ENCODE measurements at regions not wholly inside any gene's neighbourhood (a gene's known extent, or its start where the extent isn't known, plus 50 kb on each side); places are given as distances from the start of the nearest gene placed in this dataset.

- DNase-seq (ENCODE audit: low spot score) = no peak
- in situ Hi-C loops (cut with MboI; ENCODE audit: low pct_unique_long_range_greater_than_20kb, low sequenced_read_pairs, unreplicated experiment) = no loop called here
- no peak for TF ChIP-seq CTCF (IDR thresholded peaks at IDR 0.05; ENCODE audit: extremely low read depth, insufficient read depth, missing control alignments)
Measured at GRCh38 chr6:117110737-117111136, 154.6 kb upstream of the VGLL2 start.

GRCh38 chr6:117117652-117118051 is 147.7 kb upstream of the VGLL2 start:
- in situ Hi-C loops (cut with MboI; ENCODE audit: low pct_unique_long_range_greater_than_20kb, low sequenced_read_pairs, unreplicated experiment) = no loop called here
- no peak for TF ChIP-seq CTCF (IDR thresholded peaks at IDR 0.05; ENCODE audit: extremely low read depth, insufficient read depth, missing control alignments)
- no peak for DNase-seq (ENCODE audit: low spot score)

- no peak for TF ChIP-seq CTCF (IDR thresholded peaks at IDR 0.05; ENCODE audit: extremely low read depth, insufficient read depth, missing control alignments)
- in situ Hi-C loops (cut with MboI; ENCODE audit: low pct_unique_long_range_greater_than_20kb, low sequenced_read_pairs, unreplicated experiment) = no loop called here
- no peak for DNase-seq (ENCODE audit: low spot score)
Measured at GRCh38 chr6:117118490-117118889, 146.9 kb upstream of the VGLL2 start.

DNA sequence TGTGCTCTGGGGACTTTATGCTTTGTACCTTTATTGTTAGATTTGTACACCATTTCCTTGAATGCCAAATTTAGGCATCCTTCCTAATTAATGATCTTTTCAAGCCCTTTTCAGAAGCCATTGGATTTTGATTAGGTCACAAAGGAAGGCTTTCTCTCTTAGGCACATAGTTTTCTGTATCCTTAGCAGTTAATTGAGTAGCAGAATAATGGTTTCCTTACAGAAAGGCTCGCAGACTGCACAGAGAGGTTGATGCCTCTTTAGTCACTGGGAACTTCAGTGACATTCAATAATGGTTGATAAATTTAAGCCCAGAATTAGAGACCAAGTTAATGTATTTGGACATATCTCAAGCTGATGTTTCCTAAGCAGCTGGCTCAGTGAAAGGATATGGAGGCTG is 139.1 kb upstream of the VGLL2 start:
- in situ Hi-C loops (cut with MboI; ENCODE audit: low pct_unique_long_range_greater_than_20kb, low sequenced_read_pairs, unreplicated experiment) = no loop called here
- DNase-seq (ENCODE audit: low spot score) = no peak
- no peak for TF ChIP-seq CTCF (IDR thresholded peaks at IDR 0.05; ENCODE audit: extremely low read depth, insufficient read depth, missing control alignments)

GRCh38 chr6:117128052-117128451 is 137.3 kb upstream of the VGLL2 start:
- DNase-seq (ENCODE audit: low spot score) = no peak
- in situ Hi-C loops (cut with MboI; ENCODE audit: low pct_unique_long_range_greater_than_20kb, low sequenced_read_pairs, unreplicated experiment) = no loop called here
- TF ChIP-seq CTCF (IDR thresholded peaks at IDR 0.05; ENCODE audit: extremely low read depth, insufficient read depth, missing control alignments) = no peak

DNA sequence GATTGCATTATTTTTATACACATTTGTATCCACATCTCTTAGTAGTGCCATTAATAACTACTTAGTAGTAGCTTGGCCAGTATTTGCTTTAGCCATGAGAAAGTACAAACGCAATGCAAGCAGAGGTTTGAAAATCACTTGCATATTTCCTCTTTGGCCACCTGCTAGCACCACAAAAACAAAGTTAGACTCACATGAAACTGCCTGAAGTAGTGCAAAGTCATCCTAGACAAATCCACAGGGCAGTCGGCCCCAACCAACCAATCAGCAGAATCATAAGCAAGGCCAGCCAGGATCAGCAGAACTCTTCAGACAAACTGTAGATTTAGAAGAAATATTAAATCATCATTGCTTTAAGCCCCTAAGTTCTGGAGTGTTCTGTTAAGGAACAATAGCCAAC is 135.2 kb upstream of the VGLL2 start:
- no peak for DNase-seq (ENCODE audit: low spot score)
- no peak for TF ChIP-seq CTCF (IDR thresholded peaks at IDR 0.05; ENCODE audit: extremely low read depth, insufficient read depth, missing control alignments)
- in situ Hi-C loops (cut with MboI; ENCODE audit: low pct_unique_long_range_greater_than_20kb, low sequenced_read_pairs, unreplicated experiment) = no loop called here

DNA sequence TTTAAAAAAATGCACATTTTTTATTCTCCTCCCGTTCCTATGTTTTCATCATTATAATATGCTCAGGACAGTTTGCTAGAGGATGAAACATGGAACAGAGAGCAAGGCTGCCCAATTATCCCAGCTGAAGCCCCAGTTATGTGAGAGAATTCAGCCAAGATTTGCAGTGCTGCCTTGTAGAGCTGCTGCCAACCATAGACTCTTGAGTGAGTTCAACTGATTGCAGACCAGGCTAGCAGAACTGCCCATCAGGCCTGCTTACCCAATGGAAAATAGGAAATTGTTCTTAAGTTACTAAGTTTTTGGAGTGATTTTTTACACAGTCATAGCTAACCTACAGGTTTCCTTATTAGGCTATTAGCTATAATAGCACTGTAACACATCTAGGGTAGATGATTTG is 128.7 kb upstream of the VGLL2 start:
- in situ Hi-C loops (cut with MboI; ENCODE audit: low pct_unique_long_range_greater_than_20kb, low sequenced_read_pairs, unreplicated experiment) = no loop called here
- DNase-seq (ENCODE audit: low spot score) = no peak
- no peak for TF ChIP-seq CTCF (IDR thresholded peaks at IDR 0.05; ENCODE audit: extremely low read depth, insufficient read depth, missing control alignments)
